ENCODE measurements at regions not wholly inside any gene's neighbourhood (a gene's known extent, or its start where the extent isn't known, plus 50 kb on each side); places are given as distances from the start of the nearest gene placed in this dataset.

DNA sequence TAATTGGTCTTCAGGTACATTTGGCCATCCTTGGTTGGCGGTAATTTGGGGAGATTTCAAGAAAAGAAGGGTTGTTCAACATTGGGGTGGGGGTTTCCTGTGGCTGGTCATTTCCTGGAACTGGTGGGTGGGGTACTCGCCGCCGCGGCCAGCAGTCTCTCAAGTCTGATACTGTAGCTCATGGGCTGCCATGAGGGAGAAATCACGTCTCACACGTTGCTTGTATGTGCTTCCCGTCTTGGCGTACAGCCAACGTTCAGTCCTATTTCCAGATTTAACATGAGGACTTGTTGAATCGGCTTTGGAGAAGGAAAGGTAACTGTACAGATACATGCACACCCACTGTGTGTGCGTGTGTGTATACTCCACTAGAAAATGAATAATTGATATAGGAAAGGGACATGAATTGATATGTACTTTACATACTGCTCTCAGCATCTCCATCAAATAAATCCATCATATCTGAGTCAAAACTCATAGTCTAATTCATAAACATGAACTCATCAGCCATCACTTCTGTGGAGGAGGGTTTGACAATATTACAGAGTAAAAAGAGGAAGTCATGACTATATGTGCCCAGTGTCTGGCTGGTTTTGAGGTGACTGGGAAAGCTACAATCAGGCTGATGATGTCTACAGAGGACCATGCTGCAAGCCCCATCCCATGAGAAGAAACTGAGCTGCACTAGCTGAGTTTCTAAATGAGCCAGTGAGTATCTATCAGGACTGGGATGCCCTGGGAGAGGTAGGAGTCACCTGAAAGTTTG is 418.1 kb downstream of the TSHZ3 start:
- TF ChIP-seq, protein P1, sequence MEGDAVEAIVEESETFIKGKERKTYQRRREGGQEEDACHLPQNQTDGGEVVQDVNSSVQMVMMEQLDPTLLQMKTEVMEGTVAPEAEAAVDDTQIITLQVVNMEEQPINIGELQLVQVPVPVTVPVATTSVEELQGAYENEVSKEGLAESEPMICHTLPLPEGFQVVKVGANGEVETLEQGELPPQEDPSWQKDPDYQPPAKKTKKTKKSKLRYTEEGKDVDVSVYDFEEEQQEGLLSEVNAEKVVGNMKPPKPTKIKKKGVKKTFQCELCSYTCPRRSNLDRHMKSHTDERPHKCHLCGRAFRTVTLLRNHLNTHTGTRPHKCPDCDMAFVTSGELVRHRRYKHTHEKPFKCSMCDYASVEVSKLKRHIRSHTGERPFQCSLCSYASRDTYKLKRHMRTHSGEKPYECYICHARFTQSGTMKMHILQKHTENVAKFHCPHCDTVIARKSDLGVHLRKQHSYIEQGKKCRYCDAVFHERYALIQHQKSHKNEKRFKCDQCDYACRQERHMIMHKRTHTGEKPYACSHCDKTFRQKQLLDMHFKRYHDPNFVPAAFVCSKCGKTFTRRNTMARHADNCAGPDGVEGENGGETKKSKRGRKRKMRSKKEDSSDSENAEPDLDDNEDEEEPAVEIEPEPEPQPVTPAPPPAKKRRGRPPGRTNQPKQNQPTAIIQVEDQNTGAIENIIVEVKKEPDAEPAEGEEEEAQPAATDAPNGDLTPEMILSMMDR (IDR thresholded peaks at IDR 0.05; ENCODE audit: extremely low read depth, insufficient read depth, missing control alignments) = no peak
- in situ Hi-C loops (cut with MboI; ENCODE audit: low pct_unique_long_range_greater_than_20kb, low sequenced_read_pairs, unreplicated experiment) = no loop called here
- no peak for DNase-seq (ENCODE audit: low spot score)

- TF ChIP-seq, protein P1 (IDR thresholded peaks at IDR 0.05; ENCODE audit: extremely low read depth, insufficient read depth, missing control alignments) = no peak
Observed at GRCh38 chr19:30927705-30928104, 421.5 kb downstream of the TSHZ3 start.

GRCh38 chr19:30924670-30925069 is 424.6 kb downstream of the TSHZ3 start:
- in situ Hi-C loops (cut with MboI; ENCODE audit: low pct_unique_long_range_greater_than_20kb, low sequenced_read_pairs, unreplicated experiment) = no loop called here
- no peak for DNase-seq (ENCODE audit: low spot score)
- TF ChIP-seq, protein P1 (IDR thresholded peaks at IDR 0.05; ENCODE audit: extremely low read depth, insufficient read depth, missing control alignments) = no peak

More at GRCh38 chr19:30927705-30928104, 421.5 kb downstream of the TSHZ3 start:
- DNase-seq (ENCODE audit: low spot score) = no peak
- in situ Hi-C loops (cut with MboI; ENCODE audit: low pct_unique_long_range_greater_than_20kb, low sequenced_read_pairs, unreplicated experiment) = no loop called here

- TF ChIP-seq, protein P1 (IDR thresholded peaks at IDR 0.05; ENCODE audit: extremely low read depth, insufficient read depth, missing control alignments) = no peak
- in situ Hi-C loops (cut with MboI; ENCODE audit: low pct_unique_long_range_greater_than_20kb, low sequenced_read_pairs, unreplicated experiment) = no loop called here
- no peak for DNase-seq (ENCODE audit: low spot score)
Observed at GRCh38 chr19:30924069-30924636, 425.1 kb downstream of the TSHZ3 start.

GRCh38 chr19:30923621-30924020 is 425.6 kb downstream of the TSHZ3 start:
- no peak for DNase-seq (ENCODE audit: low spot score)
- in situ Hi-C loops (cut with MboI; ENCODE audit: low pct_unique_long_range_greater_than_20kb, low sequenced_read_pairs, unreplicated experiment) = no loop called here
- TF ChIP-seq, protein P1 (IDR thresholded peaks at IDR 0.05; ENCODE audit: extremely low read depth, insufficient read depth, missing control alignments) = no peak

GRCh38 chr19:30923096-30923495 is 426.1 kb downstream of the TSHZ3 start:
- in situ Hi-C loops (cut with MboI; ENCODE audit: low pct_unique_long_range_greater_than_20kb, low sequenced_read_pairs, unreplicated experiment) = no loop called here
- TF ChIP-seq, protein P1 (IDR thresholded peaks at IDR 0.05; ENCODE audit: extremely low read depth, insufficient read depth, missing control alignments) = no peak
- DNase-seq (ENCODE audit: low spot score) = no peak
